ENCODE measurements at regions not wholly inside any gene's neighbourhood (a gene's known extent, or its start where the extent isn't known, plus 50 kb on each side); places are given as distances from the start of the nearest gene placed in this dataset.

GRCh38 chr12:4223273-4223845 lies 50.2 kb upstream of the CCND2 start:
- H3K4me1 Mint-ChIP-seq: peaks cover 19 to 28% (median 22%) of the 10 kb centered on the region in 3 donors
- peak overlapping the region in 3 of 4 donors; percentile 16 to 81 (median 77) for H3K4me3 Mint-ChIP-seq
- H3K9me3 Mint-ChIP-seq: no peaks in the 10 kb centered on the region
- H3K27me3 Mint-ChIP-seq: no peaks in the 10 kb centered on the region
- peak overlapping the region in 2 of 3 donors; percentile 43 to 83 for H3K27ac Mint-ChIP-seq
- no peaks in the 10 kb centered on the region for H3K36me3 Mint-ChIP-seq

DNA sequence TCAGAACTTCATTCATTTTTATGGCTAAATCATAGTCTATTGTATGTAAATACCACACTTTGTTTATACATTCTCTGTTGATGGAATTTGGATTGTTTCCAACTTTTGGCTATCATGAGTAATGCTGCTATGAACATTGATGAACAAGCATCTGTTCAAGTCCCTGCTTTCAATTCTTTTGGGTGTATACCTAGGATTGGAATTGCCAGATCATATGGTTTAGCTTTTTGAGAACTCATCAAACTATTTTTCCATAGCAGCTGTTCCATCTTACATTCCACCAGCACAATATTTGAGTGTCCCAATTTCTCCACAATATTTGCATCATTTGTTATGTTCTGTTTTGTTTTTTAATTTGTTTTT lies 52.3 kb upstream of the CCND2 start:
- H3K36me3 Mint-ChIP-seq: no peaks in the 10 kb centered on the region
- no peak overlapping the region for H3K4me3 Mint-ChIP-seq
- H3K27ac Mint-ChIP-seq: no peak overlapping the region
- H3K27me3 Mint-ChIP-seq: no peaks in the 10 kb centered on the region
- H3K4me1 Mint-ChIP-seq: peaks cover 29 to 41% (median 35%) of the 10 kb centered on the region in 3 donors
- no peaks in the 10 kb centered on the region for H3K9me3 Mint-ChIP-seq

DNA sequence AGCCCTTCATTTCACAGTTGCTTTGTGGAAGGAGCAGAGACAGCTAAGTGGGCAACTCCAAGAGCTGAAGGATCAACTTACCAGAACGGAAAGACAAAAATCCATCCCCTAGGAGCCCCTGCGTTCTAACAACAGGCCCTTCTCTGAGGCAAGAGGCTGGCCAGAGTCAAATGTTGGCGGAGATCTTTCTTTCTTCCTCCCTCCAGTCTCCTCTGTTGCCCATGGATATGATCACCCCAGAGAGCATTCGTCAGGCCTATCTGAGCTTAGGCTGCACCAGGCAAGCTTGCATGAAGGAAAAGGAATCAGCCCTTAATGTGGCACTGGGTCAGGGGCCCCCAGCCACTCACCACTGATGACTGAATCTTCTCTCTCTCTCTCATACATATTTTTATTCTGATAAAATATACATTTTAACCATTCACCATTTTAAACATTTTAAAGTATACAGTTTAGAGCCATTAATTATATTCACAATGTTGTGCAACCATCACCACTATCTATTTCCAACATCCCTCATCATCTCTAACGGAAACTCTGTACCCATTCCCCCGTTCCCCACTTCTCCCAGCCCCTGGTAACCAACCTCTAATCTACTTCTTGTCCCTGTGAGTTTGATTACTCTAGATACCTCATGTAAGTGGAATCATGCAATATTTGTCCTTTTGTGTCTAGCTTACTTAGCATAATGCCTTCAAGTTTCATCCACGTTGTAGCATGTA lies 52.9 kb upstream of the CCND2 start:
- Mint-ChIP-seq H3K9me3 (no peaks in the 10 kb centered on the region), H3K4me3 (no peak overlapping the region), H3K36me3 (no peaks in the 10 kb centered on the region), H3K4me1 (peaks cover 33 to 46% (median 41%) of the 10 kb centered on the region in 3 donors), H3K27me3 (no peaks in the 10 kb centered on the region), H3K27ac (no peak overlapping the region)

DNA sequence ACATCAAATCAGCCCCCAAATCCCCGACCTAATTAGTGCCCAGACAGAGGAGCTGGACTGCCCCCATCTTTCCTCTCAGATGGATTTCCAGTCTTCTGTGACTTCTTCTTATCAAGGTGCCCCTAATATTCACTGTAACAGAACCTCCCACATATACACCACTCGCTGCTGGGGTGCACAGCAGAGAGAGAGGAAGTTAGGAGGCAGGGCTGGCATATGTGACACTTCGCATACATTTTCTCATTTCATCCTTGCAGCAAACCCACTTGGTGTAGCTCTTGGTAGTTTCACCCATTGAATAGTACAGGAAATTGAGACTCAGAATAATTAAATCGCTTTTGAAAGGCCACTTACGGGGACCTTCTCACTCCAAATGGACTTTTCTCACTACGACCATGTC lies 56.5 kb upstream of the CCND2 start:
- H3K27me3 Mint-ChIP-seq: no peaks in the 10 kb centered on the region
- H3K4me3 Mint-ChIP-seq: peak overlapping the region in 2 of 4 donors; percentile 55 to 58
- H3K4me1 Mint-ChIP-seq: peaks cover 28 to 38% (median 29%) of the 10 kb centered on the region in 3 donors
- peak overlapping the region; percentile 9 to 98 (median 12) for H3K27ac Mint-ChIP-seq
- H3K9me3 Mint-ChIP-seq: no peaks in the 10 kb centered on the region
- no peaks in the 10 kb centered on the region for H3K36me3 Mint-ChIP-seq

GRCh38 chr12:4216187-4216927 lies 57.2 kb upstream of the CCND2 start:
- Mint-ChIP-seq H3K9me3 (no peaks in the 10 kb centered on the region), H3K36me3 (no peaks in the 10 kb centered on the region), H3K27ac (peak overlapping the region; percentile 82 to 98 (median 94)), H3K4me3 (peak overlapping the region in 2 of 4 donors; percentile 79 to 92), H3K4me1 (peaks cover 28 to 38% (median 29%) of the 10 kb centered on the region in 3 donors), H3K27me3 (no peaks in the 10 kb centered on the region)

DNA sequence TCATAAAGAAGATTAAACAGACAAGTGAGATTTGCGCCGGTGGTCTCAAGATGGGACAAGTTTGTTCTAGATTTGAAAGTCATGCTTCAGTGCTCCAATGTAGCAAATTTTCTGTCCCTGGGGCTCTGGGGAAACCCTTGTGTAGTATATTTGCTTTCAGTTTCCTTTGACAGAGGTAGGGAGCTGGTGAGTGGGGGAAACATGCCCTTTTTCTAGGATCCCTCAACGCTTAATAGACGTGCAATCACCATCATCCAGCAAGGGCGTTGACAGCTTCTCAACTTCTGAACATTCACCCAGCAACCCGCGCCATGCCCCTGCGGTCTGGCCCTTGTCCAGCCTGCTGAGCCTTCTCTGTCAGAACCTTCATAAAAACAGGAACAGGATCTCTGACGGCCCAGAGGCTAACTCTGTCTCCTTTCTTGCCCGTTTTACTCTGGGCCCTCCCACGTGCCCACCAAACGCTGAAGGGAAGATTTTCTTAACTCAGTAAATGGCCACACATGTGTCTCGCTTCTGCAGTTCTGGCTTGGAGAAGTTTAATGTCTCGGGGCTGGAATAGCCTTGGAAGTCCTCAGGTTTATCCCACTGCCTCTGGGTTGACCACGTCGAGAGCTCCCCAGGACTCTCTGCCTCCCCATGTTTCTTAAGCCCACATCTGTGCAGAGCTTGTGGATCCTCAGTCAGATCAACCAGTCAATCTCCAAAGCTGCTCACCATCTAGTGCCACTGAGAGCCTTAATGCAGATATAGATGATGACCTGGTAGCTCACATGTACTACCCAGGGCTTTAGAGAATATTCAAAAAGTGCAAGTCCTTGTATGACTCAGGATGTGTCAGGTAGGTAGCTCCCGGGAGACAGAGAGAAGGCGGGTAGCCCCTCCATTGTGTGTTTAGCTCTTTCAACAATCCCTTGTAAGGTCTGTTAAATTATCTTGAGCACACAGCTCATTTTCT lies 58.1 kb upstream of the CCND2 start:
- peaks cover 28 to 34% (median 29%) of the 10 kb centered on the region in 3 donors for H3K4me1 Mint-ChIP-seq
- no peaks in the 10 kb centered on the region for H3K9me3 Mint-ChIP-seq
- H3K4me3 Mint-ChIP-seq: peak overlapping the region; percentile 50 to 92 (median 85)
- H3K27me3 Mint-ChIP-seq: no peaks in the 10 kb centered on the region
- peak overlapping the region; percentile 82 to 98 (median 94) for H3K27ac Mint-ChIP-seq
- H3K36me3 Mint-ChIP-seq: no peaks in the 10 kb centered on the region

DNA sequence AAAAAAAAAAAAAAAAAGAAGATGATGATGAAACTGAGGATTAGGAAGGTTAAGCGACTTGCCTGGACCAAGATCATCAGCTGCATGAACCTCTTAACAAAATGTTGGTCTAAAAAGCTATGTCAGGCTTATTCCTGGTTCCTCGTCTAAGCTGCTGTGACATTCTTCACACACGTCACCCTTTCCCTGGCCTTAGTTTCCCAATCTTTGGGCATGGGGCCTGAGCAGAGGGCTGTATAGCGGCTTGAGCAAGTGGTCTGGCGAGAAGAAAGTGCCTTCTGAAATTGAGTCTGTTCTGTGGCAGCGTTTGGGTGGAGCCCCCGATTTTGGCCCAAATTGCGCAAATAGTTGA lies 58.7 kb upstream of the CCND2 start:
- H3K36me3 Mint-ChIP-seq: no peaks in the 10 kb centered on the region
- peak overlapping the region; percentile 50 to 92 (median 85) for H3K4me3 Mint-ChIP-seq
- H3K27ac Mint-ChIP-seq: peak overlapping the region; percentile 82 to 98 (median 94)
- no peaks in the 10 kb centered on the region for H3K9me3 Mint-ChIP-seq
- peaks cover 28 to 34% (median 29%) of the 10 kb centered on the region in 3 donors for H3K4me1 Mint-ChIP-seq
- H3K27me3 Mint-ChIP-seq: no peaks in the 10 kb centered on the region

- Mint-ChIP-seq H3K36me3 (no peaks in the 10 kb centered on the region), H3K27me3 (no peaks in the 10 kb centered on the region), H3K27ac (no peak overlapping the region), H3K4me3 (no peak overlapping the region), H3K4me1 (peaks cover 28 to 34% (median 29%) of the 10 kb centered on the region in 3 donors), H3K9me3 (no peaks in the 10 kb centered on the region)
Measured at GRCh38 chr12:4213471-4213870, 60.1 kb upstream of the CCND2 start.

DNA sequence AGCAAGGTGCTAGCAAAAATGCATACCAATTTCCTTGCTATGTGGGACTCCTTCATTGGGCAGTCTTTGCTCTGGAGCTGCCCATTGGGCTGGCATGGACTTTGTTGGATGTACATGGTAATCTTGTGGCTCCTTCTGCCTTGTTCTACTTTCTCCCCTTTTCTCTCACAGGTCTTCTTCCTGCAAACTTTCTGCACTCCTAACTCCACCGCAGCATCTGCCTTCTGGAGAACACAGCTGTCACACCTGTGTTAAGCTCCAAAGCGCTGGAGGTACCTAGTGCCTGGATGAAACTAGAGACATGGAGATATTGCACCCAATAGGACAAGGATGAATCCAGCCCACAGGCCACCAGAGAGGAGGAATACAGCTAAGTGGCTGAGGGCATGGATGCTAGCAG lies 60.7 kb upstream of the CCND2 start:
- no peaks in the 10 kb centered on the region for H3K9me3 Mint-ChIP-seq
- H3K36me3 Mint-ChIP-seq: no peaks in the 10 kb centered on the region
- H3K27ac Mint-ChIP-seq: no peak overlapping the region
- H3K27me3 Mint-ChIP-seq: no peaks in the 10 kb centered on the region
- H3K4me3 Mint-ChIP-seq: no peak overlapping the region
- H3K4me1 Mint-ChIP-seq: peaks cover 28 to 34% (median 29%) of the 10 kb centered on the region in 3 donors

GRCh38 chr12:4211372-4211771 lies 62.2 kb upstream of the CCND2 start:
- H3K4me1 Mint-ChIP-seq: peaks cover 17 to 22% (median 18%) of the 10 kb centered on the region in 3 donors
- H3K4me3 Mint-ChIP-seq: no peak overlapping the region
- no peaks in the 10 kb centered on the region for H3K27me3 Mint-ChIP-seq
- no peak overlapping the region for H3K27ac Mint-ChIP-seq
- no peaks in the 10 kb centered on the region for H3K9me3 Mint-ChIP-seq
- H3K36me3 Mint-ChIP-seq: no peaks in the 10 kb centered on the region

GRCh38 chr12:4210183-4210582 lies 63.4 kb upstream of the CCND2 start:
- H3K4me3 Mint-ChIP-seq: no peak overlapping the region
- no peaks in the 10 kb centered on the region for H3K9me3 Mint-ChIP-seq
- no peaks in the 10 kb centered on the region for H3K27me3 Mint-ChIP-seq
- peaks cover 5 to 10% (median 7%) of the 10 kb centered on the region in 3 donors for H3K4me1 Mint-ChIP-seq
- no peak overlapping the region for H3K27ac Mint-ChIP-seq
- no peaks in the 10 kb centered on the region for H3K36me3 Mint-ChIP-seq

- Mint-ChIP-seq H3K36me3 (no peaks in the 10 kb centered on the region), H3K27me3 (no peaks in the 10 kb centered on the region), H3K9me3 (no peaks in the 10 kb centered on the region), H3K4me1 (peaks cover 22 to 24% (median 23%) of the 10 kb centered on the region in 3 donors), H3K4me3 (no peak overlapping the region), H3K27ac (no peak overlapping the region)
Measured at GRCh38 chr12:4206470-4206869, 67.1 kb upstream of the CCND2 start.

GRCh38 chr12:4203772-4204376 lies 69.7 kb upstream of the CCND2 start:
- Mint-ChIP-seq H3K4me3 (peak overlapping the region in 2 of 4 donors; percentile 28 to 70), H3K27ac (no peak overlapping the region), H3K27me3 (no peaks in the 10 kb centered on the region), H3K4me1 (peaks cover 28 to 30% (median 29%) of the 10 kb centered on the region in 3 donors), H3K9me3 (no peaks in the 10 kb centered on the region), H3K36me3 (no peaks in the 10 kb centered on the region)

DNA sequence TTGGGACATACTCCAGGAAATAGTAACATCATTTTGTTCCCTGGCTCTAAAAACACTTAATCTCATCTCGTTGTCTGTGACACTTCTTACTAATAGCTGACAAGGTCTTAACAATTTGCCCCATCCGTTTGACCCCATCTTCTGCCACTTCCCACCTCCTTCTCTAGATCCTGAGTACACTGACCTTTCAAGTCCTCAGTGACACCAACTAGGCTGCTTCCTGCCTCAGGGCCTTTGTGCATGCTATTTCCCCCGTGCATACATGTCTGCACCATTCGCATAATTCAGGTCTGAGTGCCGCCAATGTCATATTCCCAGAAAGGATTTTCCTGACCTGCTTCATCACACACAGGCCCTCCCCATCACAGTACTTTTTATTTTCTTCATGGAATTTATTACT lies 70.6 kb upstream of the CCND2 start:
- Mint-ChIP-seq H3K4me1 (peaks cover 28 to 30% (median 29%) of the 10 kb centered on the region in 3 donors), H3K36me3 (no peaks in the 10 kb centered on the region), H3K27me3 (no peaks in the 10 kb centered on the region), H3K27ac (peak overlapping the region in 1 of 3 donors; percentile 73), H3K9me3 (no peaks in the 10 kb centered on the region), H3K4me3 (peak overlapping the region in 2 of 4 donors; percentile 13 to 46)

Measured in IgD-negative memory B cell (primary cell).